Suprapubic skin (tissue), 3 donors: ENCODE measurements at regions not wholly inside any gene's neighbourhood (a gene's known extent, or its start where the extent isn't known, plus 50 kb on each side); places are given as distances from the start of the nearest gene placed in this dataset.

Experiments
- CTCF ChIP-seq, 2 donors: fragments of 200-600 bp in 1 of 2; fragments of 450-650 bp in 1 of 2; sonication (generic) in 1 of 2; IDR thresholded peaks; one replicate each; pipeline ENCODE4 v1.5.1; 2016 to 2019; ENCODE audit warnings: antibody characterized with exemption in 2 of 2, mild to moderate bottlenecking in 1 of 2, moderate library complexity in 1 of 2
- POLR2AphosphoS5 ChIP-seq, 3 donors: sonication (generic); formaldehyde crosslinking; IDR thresholded peaks; one replicate each; pipeline ENCODE4 v1.6.1; 2017; ENCODE audit warnings: antibody characterized with exemption in 3 of 3

DNA sequence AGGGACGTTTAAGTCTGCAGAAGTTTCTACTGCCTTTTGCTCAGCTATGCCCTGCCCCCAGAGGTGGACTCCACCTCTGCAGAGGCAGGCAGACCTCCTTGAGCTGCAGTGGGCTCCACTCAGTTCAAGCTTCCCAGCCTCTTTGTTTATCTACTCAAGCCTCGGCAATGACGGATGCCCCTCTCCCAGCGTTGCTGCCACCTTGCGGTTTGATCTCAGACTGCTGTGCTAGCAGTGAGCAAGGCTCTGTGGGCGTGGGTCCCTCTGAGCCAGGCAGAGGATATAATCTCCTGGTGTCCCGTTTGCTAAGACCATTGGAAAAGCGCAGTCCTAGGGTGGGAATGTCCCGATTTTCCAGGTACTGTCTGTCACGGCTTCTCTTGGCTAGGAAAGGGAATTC, 2188.5 kb upstream of the WWC1 start:
- no peak for TF ChIP-seq CTCF (IDR thresholded peaks at IDR 0.05)
- TF ChIP-seq POLR2AphosphoS5 (IDR thresholded peaks at IDR 0.05), result no peak
